Right renal pelvis (tissue), 4 donors: ENCODE measurements at regions not wholly inside any gene's neighbourhood (a gene's known extent, or its start where the extent isn't known, plus 50 kb on each side); places are given as distances from the start of the nearest gene placed in this dataset.
"Not testable (repeated sequence)": the region's sequence is repeated elsewhere in the genome, so short reads cannot be mapped to it uniquely, and the experiment has no call there.

Experiments
- DNase-seq, 4 donors: peaks; one replicate each; pipeline ENCODE4 v3.0.0-alpha.2; 2013; ENCODE audit warnings: low read depth in 4 of 4, low spot score in 3 of 4, missing footprints in 1 of 4

DNA sequence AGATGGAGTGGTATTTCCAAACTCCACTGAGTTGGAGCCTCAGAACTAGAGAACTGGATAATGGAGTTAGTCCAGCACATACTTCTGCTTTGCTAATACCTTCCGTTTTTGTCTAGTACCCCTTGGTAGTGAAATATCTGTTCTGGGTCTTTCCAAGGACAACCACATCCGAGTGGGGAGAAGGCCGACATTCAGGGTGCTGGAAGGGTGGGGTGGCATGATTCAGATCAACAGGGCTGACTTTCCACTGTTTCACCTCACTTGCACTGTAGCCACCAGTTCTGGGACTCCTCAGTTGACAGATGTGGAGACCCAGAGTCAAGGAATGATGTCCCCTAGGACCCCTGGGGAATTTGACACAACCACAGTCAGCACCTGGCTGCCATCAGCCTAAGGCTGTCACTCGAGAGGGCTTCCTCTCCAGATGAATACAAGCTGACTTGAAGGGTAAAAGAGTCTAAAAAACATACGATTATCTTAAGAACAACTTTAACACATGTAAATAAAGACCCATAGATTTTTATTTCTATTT, 84.8 kb upstream of the HNF1B start:
- no peak for DNase-seq

DNA sequence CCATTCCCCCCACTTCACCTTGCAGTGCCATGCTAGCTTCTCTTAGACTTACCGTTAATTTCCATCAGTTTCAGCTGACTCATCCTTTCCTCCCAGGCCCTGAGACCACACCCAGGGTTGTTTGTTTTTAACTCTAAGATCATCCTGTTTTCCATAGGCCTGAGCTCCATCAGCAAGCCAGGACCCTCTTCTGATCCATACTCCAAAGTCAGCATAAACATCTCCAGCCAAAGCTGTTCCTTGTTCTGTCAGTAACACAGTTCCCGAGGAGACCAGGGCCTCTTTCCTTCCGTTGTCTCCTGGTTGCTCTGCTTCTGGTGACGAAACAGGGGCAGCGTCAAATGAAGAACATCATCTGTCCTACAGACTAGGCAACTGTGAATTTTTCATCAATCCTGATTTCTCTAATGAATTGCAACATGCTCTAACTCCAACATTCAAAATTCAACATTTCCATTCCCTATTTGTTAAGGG, 83.8 kb upstream of the HNF1B start:
- no peak for DNase-seq

DNA sequence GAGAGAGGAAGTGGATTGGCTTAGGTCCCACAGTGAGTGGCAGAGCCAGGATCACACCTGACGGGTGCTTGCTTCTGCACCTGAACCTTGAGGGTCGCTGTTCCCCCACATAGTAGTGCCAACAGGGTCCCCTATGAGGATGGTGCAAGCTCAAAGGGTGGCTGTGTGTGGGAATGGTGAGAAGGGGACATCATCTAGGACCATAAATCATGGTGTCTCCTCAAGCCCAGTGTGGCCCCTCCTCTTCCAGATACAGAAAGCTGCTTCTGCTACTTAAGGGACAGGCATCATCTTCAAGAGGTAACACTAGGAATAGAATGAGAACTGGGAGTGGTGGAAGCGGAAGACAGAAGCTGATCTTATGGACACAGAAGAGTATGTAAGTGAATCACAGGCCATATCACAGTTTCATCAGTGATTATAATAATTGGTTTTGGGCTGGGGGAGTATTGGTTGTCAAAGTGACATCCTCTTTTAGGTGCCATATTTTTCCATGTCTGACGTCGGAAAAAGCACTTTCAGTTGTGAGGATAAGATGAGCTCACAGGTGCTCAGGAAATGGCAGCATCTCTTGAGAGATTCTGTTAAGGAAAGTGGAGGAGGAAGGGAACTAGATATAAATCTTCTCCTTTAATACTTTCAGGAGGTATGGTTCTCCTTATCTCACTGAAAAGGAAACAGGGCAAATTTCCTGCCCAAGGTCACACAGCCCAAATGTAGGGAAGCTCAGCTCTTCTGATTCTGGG, 83.2 kb upstream of the HNF1B start:
- no peak for DNase-seq

DNA sequence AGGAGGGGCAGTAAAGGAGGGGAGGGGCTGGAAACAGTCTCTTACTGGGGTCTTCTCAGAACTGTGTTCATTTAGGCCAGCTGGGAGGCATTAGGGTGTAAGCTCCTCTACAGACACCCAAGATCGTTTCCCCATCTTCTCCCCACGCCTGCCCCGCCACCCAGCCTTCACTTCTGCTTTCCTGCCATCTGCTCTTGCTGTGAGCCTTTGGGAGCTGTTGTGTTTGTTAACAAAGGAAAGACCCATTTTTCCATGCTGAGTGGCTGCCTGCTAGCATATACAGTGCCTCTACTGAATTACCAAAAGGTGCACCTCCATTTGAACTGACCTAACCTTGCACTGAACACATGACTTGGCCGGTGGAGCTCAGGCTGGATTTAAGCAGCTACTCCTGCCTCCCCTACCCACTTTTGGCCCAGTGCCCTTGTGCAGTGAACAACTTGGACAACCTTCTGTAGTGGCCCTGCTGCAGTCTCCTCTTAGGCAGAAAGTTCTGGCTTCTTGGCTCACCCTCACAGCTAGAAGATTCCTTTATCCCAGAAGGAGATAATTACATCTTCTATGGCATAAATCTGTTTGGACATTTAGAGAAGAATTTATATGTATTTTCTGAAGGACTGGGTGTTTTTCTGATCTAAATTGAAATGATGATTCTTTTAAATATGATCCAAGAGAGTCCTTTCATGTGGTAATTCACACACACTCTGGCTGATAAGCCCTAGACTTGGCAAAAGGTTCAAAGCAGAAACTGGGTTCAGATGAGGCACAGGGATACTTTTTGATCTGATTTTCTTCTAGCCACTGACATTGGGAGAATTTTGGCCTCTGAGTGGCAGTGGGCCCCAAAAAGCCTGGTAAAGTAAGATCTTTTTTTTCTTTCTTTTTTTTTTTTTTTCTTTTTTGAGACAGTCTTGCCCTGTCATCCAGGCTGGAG, 81.9 kb upstream of the HNF1B start:
- no peak for DNase-seq

DNA sequence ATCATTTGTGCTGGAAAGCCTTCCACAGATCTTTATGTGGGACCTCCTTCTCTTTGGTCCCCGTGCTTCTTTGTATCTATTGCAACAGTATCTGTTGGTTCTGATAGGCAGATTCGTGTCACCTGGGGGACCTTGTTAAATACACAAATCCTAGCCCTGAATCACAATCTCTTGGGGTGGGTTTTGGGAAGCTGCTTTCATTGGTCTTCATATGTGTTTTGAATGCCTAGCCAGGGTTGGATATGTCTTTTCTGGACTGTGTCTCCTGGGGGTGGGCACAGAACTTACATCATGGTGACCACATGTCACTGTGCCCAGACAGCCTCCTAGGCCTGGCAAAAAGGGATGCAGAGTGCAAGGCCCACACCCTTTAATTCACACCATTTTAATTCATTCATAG, 81.0 kb upstream of the HNF1B start:
- DNase-seq = no peak

DNA sequence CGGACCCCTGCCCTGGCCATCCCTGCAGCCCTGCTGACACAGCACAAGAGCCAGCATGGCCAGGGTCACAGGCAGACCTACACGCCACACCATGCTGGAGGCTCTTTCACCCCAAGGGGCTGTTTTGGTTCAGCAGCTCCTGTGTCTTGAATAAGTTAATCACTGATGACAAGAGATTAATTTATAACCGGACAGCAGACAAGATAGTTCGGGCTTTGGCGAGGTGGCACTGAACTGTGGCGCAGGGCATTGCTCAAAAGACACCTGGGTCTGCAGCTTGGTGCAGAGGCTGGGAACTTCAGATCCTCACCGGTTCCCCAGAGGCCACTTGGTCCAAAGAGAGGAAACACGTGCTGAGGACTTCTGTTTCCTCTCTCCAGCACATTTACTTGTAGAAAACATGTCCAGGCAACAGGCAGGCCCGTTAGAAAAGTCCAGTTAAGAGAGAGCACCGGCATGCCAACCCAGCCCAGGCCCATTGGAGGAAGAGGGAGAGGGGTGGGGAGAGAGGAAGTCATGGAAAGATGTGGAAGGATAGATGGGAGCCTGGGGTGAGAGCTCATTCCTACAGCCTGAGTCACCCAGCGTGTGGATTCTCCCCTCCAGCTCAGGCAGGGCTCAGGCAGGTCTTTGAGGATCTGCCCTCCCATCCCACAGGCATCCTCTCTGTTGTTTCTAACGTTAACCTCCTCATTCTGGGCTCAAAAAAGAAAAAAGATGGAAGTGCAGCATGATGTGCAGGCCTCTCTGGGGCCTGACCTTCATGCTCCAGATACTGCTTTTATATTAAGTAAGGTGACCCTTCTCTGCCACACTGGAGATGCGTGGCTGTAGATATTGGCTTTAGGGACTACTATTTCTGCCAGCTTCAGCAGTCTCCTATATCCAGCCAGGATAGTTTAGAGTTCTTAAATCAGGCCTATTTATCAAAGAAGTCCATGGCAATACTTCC, 80.0 kb upstream of the HNF1B start:
- no peak for DNase-seq

DNA sequence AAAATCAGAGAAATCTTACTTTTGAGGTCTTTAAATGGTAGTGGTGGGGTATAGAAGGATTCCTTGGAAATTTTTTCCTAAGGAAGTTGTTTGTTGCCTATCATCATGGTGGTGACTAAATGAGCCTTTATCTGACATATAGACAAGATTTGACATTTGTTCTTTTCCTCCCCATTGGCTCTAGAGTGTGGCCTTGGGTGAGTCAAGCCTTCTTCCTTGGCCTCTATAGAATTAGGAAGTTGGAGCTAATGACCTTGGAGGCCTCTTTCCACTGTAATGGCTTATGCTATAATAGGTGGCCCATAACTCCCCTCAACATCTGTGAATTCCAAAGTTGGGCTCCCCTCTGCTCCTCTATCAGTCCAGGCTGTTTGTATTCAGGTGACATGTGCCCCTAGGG, 79.1 kb upstream of the HNF1B start:
- no peak for DNase-seq

DNA sequence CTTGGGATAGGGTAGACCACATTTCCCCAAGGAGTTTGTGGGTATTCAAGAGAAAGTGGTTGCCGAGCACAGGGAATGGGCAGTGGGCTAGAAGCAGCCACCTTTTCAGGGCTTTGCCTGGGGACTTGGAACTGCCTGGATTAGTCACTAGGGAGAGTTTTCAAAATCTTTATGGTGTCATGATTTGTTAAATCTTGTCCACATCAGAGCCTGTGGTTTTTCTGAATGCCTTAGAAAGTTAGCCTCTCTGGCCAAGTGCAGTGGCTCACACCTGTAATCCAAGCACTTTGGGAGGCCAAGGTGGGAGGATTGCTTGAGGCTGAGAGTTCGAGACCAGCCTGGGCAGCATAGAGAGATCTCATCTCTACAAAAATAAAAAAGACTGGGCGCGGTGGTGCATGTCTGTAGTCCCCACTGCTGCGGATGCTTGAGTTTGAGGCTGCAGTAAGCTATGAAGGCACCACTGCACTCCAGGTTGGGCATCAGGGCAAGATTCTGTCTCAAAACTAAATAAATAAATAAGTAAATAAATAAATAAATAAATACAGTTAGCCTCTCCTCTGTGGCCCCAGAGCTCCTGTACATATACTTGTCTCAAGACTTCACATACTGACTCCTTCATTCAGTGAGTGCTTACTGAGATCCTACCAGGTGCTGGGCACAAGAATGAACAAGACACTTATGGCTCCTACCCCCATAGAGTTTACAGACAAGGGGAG, 76.3 kb upstream of the HNF1B start:
- DNase-seq = no peak

DNA sequence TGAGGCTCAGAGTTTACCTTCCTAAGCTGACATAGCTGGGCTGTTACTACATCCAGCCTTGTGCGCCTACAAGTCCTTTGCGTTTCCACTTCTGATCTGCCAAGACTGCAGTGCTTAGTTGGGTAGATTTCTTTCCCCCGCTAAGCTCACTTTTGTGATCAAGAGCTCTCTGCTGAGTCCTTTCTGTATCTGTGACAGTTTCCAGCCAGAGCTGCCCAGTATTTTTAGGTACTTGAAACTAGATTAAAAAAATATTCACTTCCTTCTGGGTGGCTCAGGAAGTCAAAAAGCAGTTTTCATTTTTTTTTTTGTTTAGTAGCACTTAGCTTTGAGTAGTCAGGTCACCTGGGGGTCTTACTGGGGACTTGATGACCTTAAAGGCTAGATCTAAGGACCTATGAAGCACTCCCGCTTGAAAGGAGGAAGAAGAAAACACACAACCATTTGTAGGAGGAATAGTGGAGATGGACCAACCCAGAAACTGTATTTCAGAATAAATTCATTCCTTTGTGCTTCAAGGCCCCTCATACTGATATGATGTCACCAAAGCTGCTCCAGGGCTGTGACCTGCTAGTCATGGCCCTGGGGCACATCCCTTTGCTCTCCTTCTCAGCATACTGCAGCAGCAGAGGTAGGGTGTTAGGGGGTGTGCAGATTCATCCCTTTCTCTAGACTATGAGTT, 75.6 kb upstream of the HNF1B start:
- no peak for DNase-seq

DNA sequence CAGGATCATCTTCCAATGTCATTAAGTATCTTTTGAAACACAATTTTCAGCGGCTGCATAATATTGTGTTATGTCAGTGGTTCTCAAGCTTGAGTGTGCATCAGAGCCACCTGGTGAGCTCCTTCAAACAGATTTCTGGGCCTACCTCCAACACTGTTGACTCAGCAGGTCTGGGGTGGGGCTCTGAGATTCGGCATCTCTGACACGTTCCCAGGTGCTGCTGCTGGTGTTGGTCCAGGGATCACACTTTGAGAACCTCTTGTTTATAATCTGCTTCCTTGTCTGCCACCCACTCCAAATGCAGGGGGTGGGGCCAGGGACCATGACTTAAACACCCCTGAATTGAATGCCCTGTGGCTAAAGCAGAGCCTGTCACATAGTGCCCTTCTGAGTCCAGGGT, 73.8 kb upstream of the HNF1B start:
- DNase-seq = no peak

DNA sequence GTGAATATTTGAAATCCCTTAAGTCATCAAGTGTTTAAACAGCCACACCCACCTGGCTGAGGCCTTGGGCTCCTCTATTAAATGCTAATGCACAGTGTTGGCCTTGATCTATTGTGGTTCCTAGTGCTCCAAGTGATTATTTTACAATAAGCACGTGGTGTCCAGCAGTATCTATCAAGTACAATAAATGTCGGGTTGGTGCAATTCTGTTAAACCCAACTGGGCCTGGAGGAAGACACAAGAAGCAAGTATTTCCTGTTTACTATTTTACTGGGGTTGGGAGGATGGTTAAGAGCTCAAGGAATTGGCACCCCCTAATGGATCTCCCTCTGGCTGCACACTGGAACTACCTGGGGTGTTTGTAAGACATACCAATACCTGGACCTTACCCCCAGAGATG, 72.1 kb upstream of the HNF1B start:
- DNase-seq = no peak

DNA sequence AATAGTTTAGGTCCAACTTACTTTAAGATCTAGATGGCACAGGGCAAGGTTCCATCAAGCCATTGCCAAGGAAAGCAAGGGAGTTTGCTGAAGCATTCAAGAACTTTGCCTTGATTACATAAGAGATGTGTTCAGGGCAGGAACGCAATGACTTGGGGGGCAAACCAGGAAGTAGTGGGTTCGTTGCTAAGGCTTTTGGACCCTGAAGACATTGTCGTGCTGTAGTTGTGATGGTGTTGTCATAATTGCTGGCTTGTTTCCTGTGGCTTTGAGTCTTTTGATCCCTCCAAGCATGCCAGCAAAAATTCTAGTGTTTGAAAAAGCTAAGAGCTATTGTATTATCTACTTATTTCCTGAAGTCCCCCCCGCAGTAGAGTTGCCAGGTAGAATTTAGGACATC, 70.7 kb upstream of the HNF1B start:
- no peak for DNase-seq

DNA sequence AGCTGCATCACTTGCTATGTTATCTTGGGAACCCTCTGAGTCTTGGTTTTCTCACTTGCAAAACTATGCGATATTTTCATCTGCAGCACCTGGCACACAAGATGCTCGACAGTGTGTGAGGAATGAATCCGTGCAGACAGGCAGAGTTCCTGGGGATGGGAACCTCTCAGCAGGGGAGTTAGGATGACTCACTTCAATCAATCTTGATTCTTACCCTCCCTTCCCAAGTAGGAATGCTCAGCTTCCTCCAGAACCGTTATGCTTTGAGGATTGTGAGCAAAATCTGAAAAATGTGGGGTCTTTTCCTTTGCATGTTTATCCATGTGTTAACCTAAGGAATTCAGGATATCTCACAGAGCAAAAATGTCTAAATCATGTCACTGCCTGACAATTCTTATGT, 68.9 kb upstream of the HNF1B start:
- DNase-seq = no peak

DNA sequence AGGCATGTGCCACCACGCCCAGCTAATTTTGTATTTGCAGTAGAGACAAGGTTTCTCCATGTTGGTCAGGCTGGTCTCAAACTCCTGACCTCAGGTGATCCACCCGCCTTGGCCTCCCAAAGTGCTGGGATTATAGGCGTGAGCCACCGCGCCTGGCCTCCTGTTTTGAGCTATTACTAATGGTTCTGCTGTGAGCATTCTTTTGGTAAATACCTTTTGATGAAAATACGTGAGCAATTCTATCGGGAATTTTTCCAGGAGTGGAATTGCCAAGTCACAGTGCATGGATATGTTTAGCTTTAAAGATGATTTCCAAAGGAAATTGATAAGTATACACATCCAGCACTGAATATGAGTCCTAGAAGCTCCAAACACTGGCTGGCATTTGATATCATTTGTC, 64.0 kb upstream of the HNF1B start:
- DNase-seq = not testable (repeated sequence)

DNA sequence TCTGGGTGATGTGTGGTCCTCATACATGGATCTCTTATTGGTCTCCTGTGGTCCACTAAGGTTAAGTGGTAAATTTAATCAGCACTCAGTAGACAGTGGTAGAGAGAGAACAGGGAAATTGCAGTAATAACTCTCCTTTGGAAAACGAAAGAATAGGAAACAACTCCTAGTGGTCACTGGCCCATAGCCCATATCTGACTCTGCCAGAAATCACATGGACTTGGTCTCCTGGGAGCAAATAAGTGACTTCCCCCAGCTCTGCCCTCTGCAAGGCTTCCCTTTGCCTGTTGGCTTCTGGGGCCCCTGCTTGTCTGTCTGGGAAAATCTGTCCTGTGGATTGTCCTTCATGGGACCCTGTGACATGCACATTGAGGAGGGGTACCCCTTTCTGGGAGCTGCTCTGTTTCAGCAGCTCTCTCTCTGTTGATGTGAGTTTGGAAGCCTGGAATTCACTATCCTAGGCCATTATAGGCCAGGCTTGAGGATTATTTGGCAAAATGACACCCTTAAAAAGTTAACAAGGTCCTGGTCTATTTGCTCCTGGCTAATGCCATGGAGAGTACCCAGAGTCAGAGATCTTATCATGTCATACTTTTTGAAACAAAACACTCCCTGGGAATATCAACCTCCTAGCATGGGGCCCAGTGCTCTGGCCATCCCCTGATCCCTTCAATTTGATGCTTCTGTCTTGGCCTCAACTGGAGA, 58.0 kb upstream of the HNF1B start:
- DNase-seq = no peak

DNA sequence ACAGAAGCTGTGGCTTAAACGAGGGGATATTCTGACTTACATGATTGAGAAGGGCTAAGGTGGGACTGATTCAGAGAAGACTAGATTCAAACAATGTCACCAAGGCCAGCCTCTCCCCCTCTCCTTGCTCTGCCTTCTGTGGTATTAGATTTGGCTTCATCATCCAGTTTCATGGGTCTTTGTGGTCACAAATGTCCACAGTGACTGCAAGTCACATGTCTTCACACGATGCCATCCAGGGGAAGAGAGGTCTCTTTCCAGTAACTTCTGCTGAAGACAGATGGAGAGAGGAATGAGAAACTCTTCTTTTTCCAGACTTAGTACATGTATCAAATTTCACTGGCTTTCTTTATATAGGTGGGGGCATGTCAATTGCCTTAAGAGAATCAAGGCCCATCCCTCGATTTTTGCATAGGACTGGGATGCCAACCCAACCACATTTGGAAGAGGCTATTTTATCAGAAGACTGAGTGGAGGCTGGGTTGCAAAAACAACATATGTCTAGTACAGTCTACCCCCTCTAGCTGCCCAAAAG, 57.3 kb upstream of the HNF1B start:
- DNase-seq = no peak

DNA sequence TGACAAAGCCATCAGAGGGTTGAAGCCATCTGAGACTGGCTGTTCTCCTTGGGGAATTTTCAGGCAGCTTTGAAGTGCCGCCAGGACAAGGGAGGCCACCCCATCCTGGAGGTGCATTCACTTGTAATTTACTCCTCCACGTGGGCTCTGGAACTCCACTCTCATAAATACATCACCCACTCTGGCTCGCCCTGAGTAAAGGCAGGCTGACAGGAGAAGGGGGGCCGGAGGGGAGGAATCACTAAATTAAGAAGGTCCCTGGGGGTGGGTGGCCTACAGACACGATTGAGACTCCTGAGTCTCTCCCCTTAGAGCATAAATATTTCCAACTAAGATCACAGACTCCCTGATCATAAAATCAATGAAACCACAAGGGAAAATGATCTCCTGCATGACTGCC, 56.3 kb upstream of the HNF1B start:
- no peak for DNase-seq

DNA sequence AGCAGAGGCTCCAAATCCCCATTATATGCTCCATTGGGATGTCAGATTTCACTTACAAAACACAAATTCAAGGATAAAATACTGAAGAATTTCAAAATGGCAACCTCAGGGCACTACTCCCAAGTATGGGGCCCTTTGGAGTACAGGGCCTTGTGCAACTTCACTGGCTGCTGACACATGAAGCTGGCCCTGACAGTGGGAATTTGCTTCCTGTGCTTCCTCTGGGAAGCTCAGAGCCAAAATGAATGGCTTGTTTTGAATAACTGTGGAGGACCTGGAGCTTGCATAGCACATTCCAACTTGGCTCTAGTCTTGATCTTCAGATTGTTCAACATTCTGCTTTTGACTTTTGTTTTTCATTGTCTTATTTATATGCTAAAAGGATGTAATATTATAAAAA, 52.3 kb upstream of the HNF1B start:
- no peak for DNase-seq
